GM23248 (cell line): ENCODE measurements at regions not wholly inside any gene's neighbourhood (a gene's known extent, or its start where the extent isn't known, plus 50 kb on each side); places are given as distances from the start of the nearest gene placed in this dataset.

Source experiments
- EZH2 ChIP-seq: fragments of 200-600 bp; sonication (generic); IDR thresholded peaks from 2 replicates; pipeline ENCODE4 v1.6.1; 2018; ENCODE audit warnings: antibody characterized with exemption, mild to moderate bottlenecking; ENCODE audit not compliant: insufficient read depth, poor library complexity, severe bottlenecking
- EZH2phosphoT487 ChIP-seq: fragments of 200-600 bp; sonication (generic); IDR thresholded peaks from 2 replicates; pipeline ENCODE4 v1.6.1; 2018; ENCODE audit warnings: antibody characterized with exemption, moderate library complexity, mild to moderate bottlenecking, low read depth; ENCODE audit not compliant: insufficient read depth

DNA sequence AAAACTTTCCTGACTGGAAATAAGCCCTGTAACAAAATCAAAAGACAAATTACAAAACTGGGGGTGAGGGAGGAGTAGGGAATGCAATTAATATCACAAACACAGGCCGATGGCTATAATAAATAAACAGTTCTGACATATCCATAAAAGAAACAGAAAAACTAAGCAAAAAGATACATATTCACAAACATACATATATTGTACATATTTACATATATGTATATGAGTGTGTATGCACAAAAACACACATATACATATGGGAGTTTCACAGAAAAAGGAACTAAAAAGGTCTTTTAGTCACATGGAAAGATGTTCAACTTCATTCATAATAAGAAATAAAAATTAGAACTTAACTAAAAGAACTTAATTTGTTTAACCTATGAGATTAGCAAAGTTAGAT, 292.7 kb downstream of the TFAP2A start:
- no peak for TF ChIP-seq EZH2
- no peak for TF ChIP-seq EZH2phosphoT487
